ENCODE measurements at regions not wholly inside any gene's neighbourhood (a gene's known extent, or its start where the extent isn't known, plus 50 kb on each side); places are given as distances from the start of the nearest gene placed in this dataset.

- no peak overlapping the region for H3K4me2 ChIP-seq
- H3K27ac ChIP-seq, result no peak overlapping the region
- no peaks in the 10 kb centered on the region; the same call in 1 of the 2 replicates for H3K9me3 ChIP-seq
- no peak overlapping the region for H3K4me3 ChIP-seq
- no peak for TF ChIP-seq Cebpa-rat (IDR thresholded peaks at IDR 0.05)
- H4K20me1 ChIP-seq, result no peaks in the 10 kb centered on the region
- no peak overlapping the region for H3K9ac ChIP-seq
- peaks cover 15% of the 10 kb centered on the region; the same call in 1 of the 2 replicates for H3K4me1 ChIP-seq
- H3K27me3 ChIP-seq, result no peaks in the 10 kb centered on the region
- no peaks in the 10 kb centered on the region for H3K36me3 ChIP-seq
Observed at GRCh38 chr3:17941766-17942165, 199.3 kb upstream of the TBC1D5 start.

GRCh38 chr3:17941152-17941551 lies 198.7 kb upstream of the TBC1D5 start:
- Histone ChIP-seq H3K27me3 (no peaks in the 10 kb centered on the region), H3K4me2 (no peak overlapping the region), H3K36me3 (no peaks in the 10 kb centered on the region), H3K9ac (no peak overlapping the region), H3K4me3 (no peak overlapping the region), H3K4me1 (peaks cover 15% of the 10 kb centered on the region; the same call in 1 of the 2 replicates), H4K20me1 (no peaks in the 10 kb centered on the region), H3K27ac (no peak overlapping the region), H3K9me3 (no peaks in the 10 kb centered on the region; the same call in 1 of the 2 replicates)
- TF ChIP-seq Cebpa-rat (IDR thresholded peaks at IDR 0.05), result no peak

DNA sequence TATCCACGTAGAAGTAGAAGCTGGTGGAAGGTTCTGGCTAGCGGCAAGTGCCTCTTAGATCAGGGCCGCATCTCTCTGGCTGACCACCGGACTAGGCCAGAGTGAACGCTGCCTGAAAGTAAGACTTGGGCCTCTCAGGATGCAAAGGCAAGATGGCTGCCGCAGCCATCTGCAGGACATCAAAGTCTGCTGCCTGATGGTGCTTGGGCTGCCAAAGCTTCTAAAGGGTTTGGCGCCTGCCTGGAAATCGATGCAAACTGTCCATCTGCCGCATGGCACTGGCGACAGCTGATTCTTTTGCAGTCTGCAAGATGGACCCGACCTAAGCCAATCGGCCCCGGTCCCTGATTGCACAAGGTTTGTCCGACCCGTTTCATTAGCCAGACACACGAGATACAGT lies 196.7 kb upstream of the TBC1D5 start:
- Histone ChIP-seq H3K4me1 (peaks cover 10% of the 10 kb centered on the region; the same call in 1 of the 2 replicates), H4K20me1 (no peaks in the 10 kb centered on the region), H3K9ac (no peak overlapping the region), H3K9me3 (no peaks in the 10 kb centered on the region; the same call in 1 of the 2 replicates), H3K27me3 (no peaks in the 10 kb centered on the region), H3K4me2 (peak overlapping the region; percentile 39), H3K36me3 (no peaks in the 10 kb centered on the region), H3K4me3 (no peak overlapping the region), H3K27ac (no peak overlapping the region)
- TF ChIP-seq Cebpa-rat (IDR thresholded peaks at IDR 0.05), result no peak

DNA sequence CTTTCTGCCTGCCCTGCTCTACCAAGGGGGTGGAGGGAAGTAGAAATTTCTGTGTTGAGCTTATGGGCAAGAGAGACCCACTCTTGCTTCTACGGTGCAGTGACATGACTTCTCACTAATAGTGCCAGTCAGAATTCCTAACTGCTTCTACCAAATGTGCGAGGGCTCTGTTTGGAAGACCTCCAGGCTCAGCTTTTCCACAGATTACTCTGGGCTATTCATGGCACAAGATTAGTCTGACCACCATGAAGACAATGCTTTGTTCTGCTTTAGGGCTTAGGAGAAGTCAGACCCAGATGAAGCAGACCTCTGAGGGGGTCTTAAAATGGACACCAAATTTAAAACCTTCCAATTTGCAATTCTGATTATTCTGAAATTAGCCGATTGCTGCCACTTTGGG lies 195.9 kb upstream of the TBC1D5 start:
- no peak for TF ChIP-seq Cebpa-rat (IDR thresholded peaks at IDR 0.05)
- H3K27me3 ChIP-seq, result no peaks in the 10 kb centered on the region

DNA sequence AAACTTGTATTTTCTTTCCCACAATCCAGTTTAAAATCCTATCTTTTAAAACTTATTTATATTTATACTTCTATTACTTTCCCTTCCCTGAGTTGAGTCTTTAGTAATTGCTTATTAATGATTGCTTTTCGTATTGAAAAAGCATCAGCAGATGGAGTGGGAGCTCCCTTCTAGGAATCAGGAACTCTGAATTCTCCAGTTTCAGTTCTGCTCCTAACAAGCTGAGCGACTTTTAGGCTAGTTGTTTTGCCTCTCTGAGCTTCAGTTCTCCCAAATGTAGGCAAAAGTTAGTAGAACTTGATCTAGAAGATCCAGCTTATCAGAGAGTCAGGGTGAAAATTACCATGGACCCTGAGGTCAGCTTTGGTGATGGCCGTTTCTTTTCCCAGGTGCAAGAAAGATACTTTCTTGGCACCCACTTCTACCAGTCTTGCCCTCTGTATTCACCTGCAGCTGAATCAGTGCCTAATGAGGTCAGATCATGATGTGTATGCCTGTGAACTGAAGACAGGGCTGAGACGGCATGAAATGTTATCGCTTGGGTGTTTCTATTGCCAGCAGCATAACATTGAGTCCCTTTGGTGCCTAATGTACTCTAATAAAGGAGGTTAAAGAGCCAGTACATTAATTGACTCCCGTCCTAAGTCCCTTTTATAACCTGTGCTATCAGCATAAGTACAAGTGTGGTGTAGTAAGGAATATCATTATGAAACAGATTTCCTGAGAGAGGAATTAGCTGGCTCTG lies 194.5 kb upstream of the TBC1D5 start:
- no peaks in the 10 kb centered on the region for H4K20me1 ChIP-seq
- no peak overlapping the region for H3K4me2 ChIP-seq
- H3K27ac ChIP-seq, result no peak overlapping the region
- H3K36me3 ChIP-seq, result no peaks in the 10 kb centered on the region
- H3K9me3 ChIP-seq, result no peaks in the 10 kb centered on the region; the same call in 1 of the 2 replicates
- H3K9ac ChIP-seq, result no peak overlapping the region
- H3K27me3 ChIP-seq, result no peaks in the 10 kb centered on the region
- peaks cover 10% of the 10 kb centered on the region; the same call in 1 of the 2 replicates for H3K4me1 ChIP-seq
- TF ChIP-seq Cebpa-rat (IDR thresholded peaks at IDR 0.05), result no peak
- no peak overlapping the region for H3K4me3 ChIP-seq

More for the DNA sequence above, 195.9 kb upstream of the TBC1D5 start:
- Histone ChIP-seq H3K9me3 (no peaks in the 10 kb centered on the region; the same call in 1 of the 2 replicates), H3K9ac (no peak overlapping the region), H3K4me1 (peaks cover 10% of the 10 kb centered on the region; the same call in 1 of the 2 replicates), H3K27ac (0 out of 2 replicates have a peak overlapping the region, but pooled peaks have one; percentile 11), H4K20me1 (no peaks in the 10 kb centered on the region), H3K4me2 (peak overlapping the region; percentile 39), H3K4me3 (no peak overlapping the region), H3K36me3 (no peaks in the 10 kb centered on the region)

- TF ChIP-seq Cebpa-rat (IDR thresholded peaks at IDR 0.05), result no peak
- Histone ChIP-seq H3K36me3 (no peaks in the 10 kb centered on the region), H3K27me3 (no peaks in the 10 kb centered on the region), H4K20me1 (no peaks in the 10 kb centered on the region), H3K27ac (no peak overlapping the region), H3K4me3 (no peak overlapping the region), H3K4me2 (no peak overlapping the region), H3K9me3 (peaks cover 13% of the 10 kb centered on the region), H3K9ac (no peak overlapping the region), H3K4me1 (peaks cover 10% of the 10 kb centered on the region; the same call in 1 of the 2 replicates)
Observed at GRCh38 chr3:17935222-17935621, 192.8 kb upstream of the TBC1D5 start.

DNA sequence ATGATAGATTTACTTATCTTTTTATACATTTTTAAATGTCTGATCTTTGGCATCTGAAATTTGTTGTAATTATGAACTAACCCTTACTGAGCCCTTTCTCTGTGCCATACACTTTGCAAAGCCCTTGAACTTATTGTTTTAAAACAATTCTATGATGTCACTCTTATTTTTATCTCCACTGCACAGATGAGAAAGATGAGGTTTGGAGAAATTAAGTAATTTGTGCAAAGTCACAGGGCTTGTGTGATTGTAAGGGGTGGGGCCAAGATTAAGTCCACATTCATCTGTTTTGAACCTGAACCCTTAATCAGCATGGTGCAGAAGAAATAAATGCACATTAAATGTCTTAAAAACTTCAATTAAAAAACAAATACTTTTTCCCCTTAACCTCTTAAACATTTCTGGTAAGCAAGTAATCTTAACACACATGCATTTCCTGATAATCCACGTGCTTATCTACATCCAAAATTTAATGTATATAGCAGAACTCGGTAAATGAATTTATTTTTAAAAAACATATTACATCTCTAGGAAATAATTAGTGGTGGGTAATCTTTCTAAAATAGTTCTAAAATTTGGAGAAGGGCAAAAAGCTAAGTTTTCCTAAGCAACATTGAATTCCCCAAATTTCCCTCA lies 189.8 kb upstream of the TBC1D5 start:
- Histone ChIP-seq H3K4me1 (peaks cover 29% of the 10 kb centered on the region), H3K4me2 (no peak overlapping the region), H3K27ac (no peak overlapping the region), H3K9me3 (peaks cover 14% of the 10 kb centered on the region), H3K9ac (no peak overlapping the region), H3K27me3 (no peaks in the 10 kb centered on the region), H3K36me3 (no peaks in the 10 kb centered on the region), H3K4me3 (no peak overlapping the region), H4K20me1 (no peaks in the 10 kb centered on the region)
- no peak for TF ChIP-seq Cebpa-rat (IDR thresholded peaks at IDR 0.05)

- TF ChIP-seq Cebpa-rat (IDR thresholded peaks at IDR 0.05), result no peak
- no peak overlapping the region for H3K4me3 ChIP-seq
Observed at GRCh38 chr3:17931131-17931530, 188.7 kb upstream of the TBC1D5 start.

DNA sequence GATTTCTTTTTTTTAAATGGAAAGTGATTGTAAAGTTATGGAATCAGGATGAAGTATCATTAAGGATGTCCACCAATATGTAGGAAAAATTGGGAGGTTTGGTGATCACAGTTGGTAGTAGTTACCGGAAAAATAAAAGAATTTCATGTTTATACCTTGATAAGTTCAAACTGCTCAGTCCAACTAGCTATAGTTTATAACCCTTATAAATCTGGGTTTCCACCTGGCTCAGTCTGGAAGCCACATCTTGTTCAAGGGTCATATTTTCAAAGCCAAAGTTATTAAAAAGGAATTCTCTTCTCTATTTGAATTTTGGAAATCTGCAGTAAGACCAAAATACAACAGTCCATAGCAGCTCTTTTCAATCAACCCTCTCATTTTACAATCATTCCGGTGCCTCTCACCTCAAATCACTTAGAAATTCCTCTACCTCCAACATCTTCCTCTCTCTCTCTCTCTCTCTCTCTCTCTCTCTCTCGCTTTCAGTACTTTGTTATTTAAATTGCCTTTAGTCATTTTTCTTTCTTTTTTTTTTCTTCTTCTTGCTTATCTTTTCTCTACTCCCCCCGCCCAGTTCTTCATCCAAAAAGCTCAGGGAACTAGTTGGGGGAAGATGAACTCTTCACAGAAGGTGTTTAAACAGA lies 186.2 kb upstream of the TBC1D5 start:
- no peak for TF ChIP-seq Cebpa-rat (IDR thresholded peaks at IDR 0.05)
- Histone ChIP-seq H3K4me1 (peaks cover 29% of the 10 kb centered on the region), H3K9me3 (peaks cover 18% of the 10 kb centered on the region), H3K4me2 (peak overlapping the region; percentile 67), H3K36me3 (no peaks in the 10 kb centered on the region), H3K27ac (no peak overlapping the region), H3K9ac (no peak overlapping the region), H3K27me3 (no peaks in the 10 kb centered on the region), H4K20me1 (no peaks in the 10 kb centered on the region), H3K4me3 (no peak overlapping the region)

More at GRCh38 chr3:17931131-17931530, 188.7 kb upstream of the TBC1D5 start:
- Histone ChIP-seq H3K27me3 (no peaks in the 10 kb centered on the region), H3K9ac (no peak overlapping the region), H3K4me1 (peaks cover 29% of the 10 kb centered on the region), H3K36me3 (no peaks in the 10 kb centered on the region), H3K27ac (no peak overlapping the region), H3K4me2 (no peak overlapping the region), H4K20me1 (no peaks in the 10 kb centered on the region), H3K9me3 (peaks cover 18% of the 10 kb centered on the region)

DNA sequence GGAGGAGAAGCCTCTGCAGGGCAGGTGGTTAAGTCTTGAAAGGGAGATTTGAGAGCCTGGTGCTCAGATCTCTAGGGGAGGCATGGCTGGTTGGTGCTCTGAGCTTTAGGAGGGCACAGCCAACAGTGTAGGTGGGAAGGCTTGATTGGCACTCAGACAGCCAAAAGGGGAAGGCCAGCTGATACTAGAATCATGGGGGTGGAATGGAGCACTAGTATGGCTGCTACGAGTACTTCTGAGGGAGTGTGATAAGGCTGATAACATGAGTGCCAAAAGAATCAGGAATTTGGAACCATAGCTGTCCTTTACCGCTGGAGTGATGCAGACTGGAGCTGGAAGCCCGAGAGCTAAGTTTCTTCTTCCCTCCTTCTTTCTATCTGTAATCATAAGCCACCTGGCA lies 184.6 kb upstream of the TBC1D5 start:
- no peak overlapping the region for H3K27ac ChIP-seq
- H4K20me1 ChIP-seq, result no peaks in the 10 kb centered on the region
- H3K4me3 ChIP-seq, result no peak overlapping the region
- peaks cover 18% of the 10 kb centered on the region for H3K9me3 ChIP-seq
- no peaks in the 10 kb centered on the region for H3K36me3 ChIP-seq
- no peak overlapping the region for H3K4me2 ChIP-seq
- no peak for TF ChIP-seq Cebpa-rat (IDR thresholded peaks at IDR 0.05)
- no peaks in the 10 kb centered on the region for H3K27me3 ChIP-seq
- peaks cover 29% of the 10 kb centered on the region for H3K4me1 ChIP-seq
- H3K9ac ChIP-seq, result no peak overlapping the region
